Fibroblast of gingiva (primary cell): ENCODE measurements at regions not wholly inside any gene's neighbourhood (a gene's known extent, or its start where the extent isn't known, plus 50 kb on each side); places are given as distances from the start of the nearest gene placed in this dataset.
A peak's percentile ranks its signal among the peaks of the same experiment; 100 is the strongest.

ENCODE experiments used
- DNase-seq: peaks from one replicate; pipeline ENCODE4 v3.0.0-alpha.2; 2011; ENCODE audit warnings: low read depth

DNA sequence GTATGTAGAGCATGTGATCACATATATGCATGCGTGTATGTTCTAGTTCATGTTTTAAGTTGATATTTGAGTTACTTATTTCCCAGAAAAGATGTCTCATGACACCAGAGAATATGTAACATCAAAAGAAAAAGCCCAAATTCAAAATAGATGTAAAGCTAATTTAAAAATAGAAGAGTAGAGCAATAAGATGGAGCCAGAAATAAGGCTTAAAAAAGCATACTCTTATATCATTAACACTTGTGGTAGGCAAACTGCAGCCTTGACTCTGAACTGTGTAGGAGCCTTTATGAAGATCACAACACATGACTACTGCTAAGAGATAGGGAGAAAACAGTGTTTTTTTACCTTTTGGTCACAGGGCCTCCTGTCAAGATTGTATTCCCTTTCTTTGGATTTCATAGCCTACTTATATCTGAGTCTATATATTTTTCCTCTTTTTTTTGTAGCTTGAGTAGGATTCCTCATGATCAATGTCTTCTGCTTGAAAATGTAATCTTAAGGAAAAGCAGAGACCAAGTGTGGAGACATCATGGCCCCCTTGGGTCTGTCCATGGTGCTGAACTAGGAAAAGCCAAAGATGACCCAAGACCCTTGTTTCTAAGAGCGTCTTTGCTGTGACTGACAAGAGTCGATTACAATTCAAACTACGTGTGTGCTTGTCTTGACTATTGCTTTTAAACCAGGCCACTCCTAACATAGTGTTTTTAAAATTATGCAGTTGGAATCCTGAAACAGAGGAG, 390.4 kb downstream of the SHISA9 start:
- no peak for DNase-seq

DNA sequence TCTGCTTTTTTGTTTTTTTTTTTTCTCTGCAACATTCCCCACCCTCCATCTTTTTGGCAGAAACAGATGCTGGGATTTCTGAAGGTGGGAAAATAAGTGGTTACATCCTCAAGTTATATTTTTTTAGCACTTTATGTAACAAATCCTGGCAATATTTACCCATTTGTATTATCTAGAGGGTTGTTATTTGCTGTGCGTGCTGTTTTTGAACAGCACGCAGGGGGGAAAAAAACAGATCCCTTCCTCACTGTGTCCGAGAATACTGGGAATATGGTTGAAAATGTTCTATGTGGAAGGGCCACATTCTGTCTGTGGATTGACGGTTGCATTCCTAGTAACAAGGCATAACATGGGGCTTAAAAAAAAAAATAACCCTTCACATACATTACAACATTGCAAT, 394.8 kb downstream of the SHISA9 start:
- no peak for DNase-seq

DNA sequence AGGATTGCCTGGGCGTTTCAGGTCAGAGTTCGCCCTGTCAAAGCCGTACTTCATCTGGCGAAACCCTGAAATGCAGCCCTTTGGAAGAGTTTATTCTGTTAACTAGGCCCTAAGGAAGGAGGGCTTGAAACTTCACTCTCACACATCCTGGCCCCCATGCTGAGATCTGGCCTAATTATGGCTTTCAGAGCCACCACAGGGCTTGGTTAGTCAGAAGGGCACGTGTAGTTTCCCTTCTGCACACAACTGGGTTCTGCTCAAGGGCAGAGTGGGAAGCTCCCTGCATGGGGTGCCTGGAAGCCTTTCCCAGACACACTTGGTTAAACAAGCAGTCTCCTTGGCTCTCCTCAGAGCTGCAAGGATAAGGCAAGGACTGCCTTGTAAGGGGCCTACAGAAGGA, 397.3 kb downstream of the SHISA9 start:
- no peak for DNase-seq

DNA sequence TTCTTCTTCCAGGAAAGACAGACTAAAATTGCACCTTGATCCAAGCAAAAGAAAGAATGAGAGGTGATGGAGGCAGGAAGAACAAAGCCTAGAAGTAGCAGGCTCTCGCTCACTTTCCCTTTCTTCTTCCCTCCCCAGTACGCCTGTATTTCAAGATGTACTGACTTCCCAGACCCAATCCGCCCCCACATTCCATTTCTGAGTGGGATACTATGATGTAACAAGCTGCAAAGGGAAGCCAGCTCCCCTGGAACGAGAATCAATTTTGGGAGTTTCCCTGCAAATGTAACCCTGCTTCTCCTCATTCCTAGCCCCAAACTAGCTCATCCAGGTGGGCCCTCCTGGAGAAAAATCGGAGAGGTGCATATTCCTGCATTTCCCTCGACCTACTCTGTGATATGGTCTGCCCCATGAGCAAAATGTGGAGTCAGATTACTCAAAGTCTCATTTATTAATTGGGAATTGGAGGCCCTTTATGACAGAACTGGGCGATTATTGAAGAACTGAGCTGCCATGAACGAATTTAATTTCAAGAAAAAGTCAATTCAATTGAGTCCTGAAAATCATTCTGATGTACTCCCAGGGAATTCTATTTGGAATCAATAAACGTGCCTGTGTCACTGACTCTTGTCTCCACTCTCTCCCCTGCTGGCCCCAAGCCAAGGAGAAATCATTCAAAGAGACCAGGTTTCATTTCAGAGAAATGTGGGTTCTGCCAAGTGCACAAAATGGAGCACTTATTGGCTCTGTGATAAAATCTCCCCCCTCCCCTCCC, 398.9 kb downstream of the SHISA9 start:
- no peak for DNase-seq

DNA sequence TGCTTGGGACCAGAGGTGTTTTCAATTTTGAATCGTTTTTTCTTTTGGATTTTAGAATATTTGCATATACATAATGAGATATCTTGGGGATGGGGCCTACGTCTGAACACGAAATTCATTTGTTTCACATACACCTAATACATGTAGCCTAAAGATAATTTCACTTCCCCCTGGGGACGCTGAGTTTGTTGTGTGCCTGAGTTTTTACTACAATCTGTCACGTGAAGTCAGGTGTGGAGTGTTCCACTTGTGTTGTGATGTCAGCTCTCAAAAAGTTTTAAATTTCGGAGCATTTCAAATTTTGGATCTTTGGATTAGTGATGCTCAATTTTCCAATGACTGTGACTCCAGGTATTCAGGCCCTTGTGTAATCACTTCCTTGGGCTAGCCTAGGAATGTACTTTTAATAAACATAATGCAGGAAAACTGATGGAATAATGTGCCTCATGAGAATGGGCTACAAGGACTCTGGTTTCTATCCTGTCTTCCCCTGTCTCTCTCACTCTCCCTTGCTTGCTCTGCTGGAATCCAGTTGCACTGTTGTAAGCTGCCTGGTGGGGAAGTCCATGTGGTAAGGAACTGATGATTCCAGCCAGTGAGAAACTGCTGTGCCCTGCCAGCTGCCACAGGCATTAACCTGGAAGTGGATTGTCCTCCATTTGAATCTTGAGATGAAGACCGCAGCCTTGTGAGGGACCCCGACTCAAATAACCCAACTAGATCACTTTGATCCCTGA, 403.8 kb downstream of the SHISA9 start:
- DNase-seq = no peak

DNA sequence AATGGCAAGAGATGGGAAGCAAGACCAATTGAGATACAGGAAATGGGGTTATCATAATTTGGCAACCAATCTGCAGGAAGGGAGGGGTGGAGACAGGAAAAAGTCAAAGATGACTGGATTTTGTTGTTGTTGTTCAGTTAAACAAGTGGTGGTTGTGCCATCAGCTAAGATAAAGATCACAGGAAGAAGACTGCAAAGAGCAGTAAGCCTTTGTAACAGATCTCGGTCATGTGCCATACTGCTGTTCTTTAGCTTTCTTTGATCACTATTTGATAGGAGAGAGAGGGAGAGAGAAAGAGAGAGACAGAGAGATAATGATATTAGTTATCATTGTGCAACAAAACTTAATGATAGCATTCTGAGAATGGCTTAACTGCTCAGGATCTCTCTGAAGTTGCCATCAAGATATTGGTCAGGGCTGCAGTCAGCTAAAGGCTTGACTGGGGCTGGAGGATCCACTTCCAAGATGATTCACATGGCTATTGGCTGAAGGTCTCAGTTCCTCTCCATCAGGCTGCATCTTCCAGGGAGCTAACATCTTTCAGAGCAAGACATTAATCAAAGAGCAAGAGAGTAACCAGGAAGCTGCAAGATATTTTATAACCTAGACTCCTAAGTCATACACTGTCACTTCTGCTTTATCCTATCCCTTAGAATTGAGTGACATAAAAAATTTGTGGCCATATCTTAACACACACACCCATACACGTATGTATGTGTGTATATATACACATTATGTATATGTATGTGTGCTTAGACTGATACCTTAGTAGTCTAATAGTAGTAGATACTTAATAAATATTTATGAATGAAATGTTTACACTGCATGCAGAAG, 405.0 kb downstream of the SHISA9 start:
- no peak for DNase-seq

DNA sequence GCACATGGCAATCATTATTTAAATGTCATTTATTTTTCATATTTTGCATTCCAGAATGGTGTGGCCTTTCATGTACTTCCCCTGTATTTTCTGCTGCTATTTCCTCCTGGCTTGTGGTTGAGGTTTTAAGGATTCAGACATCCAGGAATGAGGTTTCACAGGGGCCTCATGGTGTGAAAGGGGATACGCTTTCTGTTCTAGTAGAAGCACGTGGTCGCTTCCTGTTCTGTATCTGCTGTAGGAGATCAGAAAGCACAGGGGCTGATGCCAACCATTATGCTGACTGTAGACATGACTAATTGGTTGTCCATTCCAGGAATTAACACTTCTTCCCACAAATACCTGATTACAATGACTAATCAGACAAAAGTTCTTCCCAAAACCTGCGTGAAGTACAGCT, 405.9 kb downstream of the SHISA9 start:
- DNase-seq = peak; percentile 2

DNA sequence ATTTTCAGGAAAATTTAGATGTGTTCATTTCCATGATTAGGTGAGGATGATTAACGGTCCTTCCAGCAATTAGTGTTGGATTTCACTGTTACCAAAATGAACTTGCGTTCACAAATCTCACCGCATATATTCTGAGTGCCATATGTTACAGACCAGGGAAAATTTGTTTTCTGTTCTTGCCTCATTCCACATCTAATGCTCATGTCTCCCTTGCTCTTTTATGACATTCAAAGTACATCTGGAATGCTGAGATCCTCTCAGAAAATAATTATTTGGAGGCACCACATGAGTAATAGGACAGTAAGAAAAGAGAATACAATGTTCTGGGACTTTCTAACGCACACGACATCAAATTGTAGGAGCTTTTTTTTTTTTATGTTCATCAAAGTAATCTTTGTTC, 406.5 kb downstream of the SHISA9 start:
- no peak for DNase-seq

DNA sequence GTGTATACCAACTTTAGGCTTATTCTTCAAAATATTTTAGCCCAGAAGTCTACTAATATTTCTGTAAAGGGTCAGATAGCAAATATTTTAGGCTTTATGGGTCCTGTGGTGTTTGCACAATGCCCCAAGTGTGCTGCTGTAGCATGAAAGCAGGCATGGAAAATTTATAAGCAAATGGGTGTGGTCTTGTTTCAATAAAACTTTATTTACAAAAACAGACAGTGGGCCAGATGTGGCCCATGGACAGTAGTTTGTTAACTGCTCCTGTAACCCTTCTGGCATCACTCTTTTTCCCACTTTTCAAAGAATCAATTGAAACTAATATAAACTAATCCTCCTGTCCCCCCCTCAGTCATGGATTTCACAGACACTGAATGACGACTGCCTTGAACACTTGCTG, 410.7 kb downstream of the SHISA9 start:
- DNase-seq = no peak

DNA sequence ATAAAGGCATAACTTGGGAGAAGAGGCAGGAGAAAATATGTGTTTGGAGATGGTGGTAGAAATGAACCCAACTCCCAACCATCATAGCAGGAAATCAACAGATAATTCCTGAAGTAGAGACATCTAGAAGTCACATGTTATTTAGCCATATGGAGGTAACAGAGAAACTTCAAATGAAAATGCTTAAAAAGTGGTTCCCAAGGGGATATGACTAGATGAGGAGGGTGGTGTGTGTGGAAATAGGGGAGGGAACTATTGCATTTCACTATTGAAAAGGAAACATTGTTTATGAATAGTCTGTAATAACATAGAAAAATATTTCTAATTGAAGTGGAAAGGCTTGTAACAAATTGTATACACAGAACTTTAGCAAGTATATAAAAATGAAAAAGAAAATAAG, 412.0 kb downstream of the SHISA9 start:
- DNase-seq = no peak

DNA sequence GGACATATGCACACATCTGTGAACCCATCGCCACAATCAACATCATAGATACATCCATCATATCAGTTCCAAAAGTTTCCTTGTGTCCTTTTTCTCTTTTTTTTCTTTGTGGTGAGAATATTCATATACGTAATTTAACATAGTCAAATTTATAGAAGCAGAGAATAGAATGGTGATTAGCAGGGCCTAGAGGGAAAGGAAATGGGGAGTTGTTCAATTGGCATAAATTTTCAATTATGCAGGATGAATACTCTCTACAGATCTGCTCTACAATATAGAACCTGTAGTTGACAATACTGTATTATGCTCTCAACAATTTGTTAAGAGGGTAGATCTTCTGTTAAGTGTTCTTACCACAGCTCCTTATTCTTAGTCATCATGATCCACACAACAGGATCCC, 413.2 kb downstream of the SHISA9 start:
- DNase-seq = no peak

DNA sequence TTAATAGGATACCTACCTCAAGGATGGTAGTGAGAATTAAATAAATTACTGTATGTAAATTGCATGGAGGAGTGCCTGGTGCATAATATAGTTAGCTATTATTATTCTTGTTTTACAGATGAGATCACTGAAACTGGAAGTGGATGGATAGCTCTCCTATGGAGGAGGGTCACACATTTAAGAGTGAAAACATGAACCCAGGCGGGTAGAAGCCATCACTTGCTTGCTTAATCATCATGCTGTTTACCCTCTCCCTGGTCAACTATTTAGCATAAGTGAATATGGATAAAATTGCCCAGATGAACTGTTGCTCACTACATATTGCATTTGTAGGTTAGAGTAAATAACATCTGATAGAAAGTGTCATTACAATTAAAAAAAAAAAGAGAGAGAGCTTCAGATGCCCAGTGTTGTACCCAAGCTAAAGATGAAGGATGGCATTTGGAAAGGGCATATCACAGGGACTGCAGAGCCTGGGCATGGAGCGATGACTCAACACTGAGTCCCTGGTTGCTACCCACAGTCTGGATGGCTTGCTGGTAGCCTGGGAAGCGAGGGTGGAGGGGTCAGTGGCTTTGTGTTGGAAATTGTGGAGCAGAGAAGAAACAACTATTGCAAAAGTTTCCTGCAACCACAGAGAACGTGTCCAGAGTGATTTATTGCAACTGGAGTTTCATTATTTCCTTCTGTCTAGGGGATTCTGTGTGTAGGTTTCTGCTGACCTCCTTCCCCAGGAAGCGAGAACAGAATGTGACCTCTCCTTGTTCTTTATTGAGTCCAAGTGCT, 414.4 kb downstream of the SHISA9 start:
- peak; percentile 2 for DNase-seq

DNA sequence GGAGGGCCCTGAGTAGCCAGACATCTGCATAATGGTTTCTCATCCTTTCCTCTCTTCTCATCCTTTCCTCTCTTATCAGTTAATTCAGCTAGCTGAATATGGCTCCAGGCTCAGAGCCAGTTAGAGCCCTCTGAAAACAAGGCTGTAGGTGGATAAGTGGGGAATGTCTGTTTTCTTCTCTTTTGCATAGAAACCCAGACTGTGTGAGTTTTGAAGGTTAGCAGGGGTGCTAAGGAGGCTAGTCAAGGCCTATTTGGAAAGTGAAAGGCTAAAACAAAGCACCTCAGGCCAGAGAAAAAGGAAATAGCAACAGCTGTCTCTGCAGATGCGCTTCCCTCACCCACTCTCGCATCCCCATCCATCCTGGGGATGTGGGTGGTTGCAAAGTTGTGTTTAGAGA, 420.9 kb downstream of the SHISA9 start:
- no peak for DNase-seq

DNA sequence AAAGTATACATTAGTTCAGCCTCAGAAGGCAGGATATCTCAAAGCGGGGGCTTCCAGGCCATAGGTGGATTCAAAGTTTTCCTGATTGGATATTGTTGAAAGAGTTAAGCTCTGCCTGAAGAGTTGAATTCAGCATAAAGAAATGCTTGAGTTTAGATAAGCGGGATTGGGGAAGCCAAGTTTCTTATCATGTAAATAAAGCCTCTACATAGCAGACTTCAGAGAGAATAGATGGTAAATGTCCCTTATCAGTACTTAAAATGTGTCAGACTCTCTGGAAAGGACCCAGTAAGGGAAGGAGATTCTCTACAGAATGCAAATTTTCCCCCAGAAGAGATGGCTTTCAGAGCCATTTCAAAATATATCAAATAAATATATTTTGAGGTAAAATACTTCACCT, 423.5 kb downstream of the SHISA9 start:
- no peak for DNase-seq

DNA sequence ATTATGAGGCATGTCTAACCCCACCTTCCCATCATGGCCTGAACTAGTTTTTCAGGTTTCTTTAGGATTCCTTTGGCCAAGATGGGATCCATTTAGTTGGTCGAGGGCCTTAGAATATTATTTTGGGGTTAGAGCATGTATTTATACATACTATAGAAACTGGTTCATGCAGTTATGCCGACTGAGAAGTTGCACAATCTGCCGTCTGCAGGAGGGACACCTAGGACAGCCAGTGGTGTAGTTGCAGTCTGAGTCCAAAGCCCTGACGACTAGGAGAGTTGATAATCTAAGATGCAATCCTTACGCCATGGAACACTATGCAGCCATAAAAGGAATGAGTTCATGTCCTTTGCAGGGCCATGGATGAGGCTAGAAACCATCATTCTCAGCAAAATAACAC, 424.0 kb downstream of the SHISA9 start:
- DNase-seq = no peak

DNA sequence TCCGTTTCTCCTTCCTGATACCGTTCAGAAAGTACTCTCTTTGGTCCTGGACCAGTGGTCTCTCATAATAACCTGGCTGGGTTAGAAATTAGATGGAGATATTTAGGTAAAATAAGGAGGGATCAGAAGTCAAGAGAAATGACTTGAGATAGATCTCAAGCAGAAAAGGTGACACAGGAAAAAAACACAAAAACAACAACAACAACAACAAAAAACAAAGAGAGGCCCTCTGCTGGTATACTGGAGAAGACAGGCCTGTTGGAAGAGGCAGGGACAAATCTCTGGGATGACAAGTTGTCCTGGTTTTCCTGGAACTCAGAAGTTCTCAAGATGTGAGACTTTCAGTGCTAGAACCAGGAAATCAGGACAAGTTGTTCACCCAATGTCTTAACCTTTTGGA, 430.5 kb downstream of the SHISA9 start:
- DNase-seq = no peak

DNA sequence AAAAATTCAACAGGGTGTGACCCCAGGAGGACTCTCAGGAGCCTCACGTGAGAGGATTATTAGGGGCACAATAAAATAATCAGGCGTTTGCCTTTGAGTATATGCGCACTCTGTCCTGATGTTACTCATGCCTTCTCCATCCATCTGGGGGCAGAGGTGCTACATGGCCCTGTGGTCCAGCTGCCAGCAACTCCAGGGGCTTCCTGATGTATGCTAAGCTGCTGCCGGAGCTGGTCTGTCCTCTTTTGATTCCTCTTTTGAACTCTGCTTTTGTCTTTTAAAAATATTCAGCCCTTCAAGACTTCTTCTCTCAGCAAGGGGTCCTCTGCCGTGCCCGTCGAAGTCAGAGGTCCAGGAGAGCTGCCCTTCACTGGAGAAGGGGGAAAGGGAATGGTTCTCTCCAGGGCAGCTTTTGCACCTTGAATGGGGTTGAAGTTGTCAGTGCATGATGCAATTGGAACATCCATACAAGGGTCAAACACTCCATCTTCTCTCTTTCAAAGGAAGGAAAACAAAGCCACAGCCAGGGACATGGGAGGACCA, 431.4 kb downstream of the SHISA9 start:
- DNase-seq = no peak

DNA sequence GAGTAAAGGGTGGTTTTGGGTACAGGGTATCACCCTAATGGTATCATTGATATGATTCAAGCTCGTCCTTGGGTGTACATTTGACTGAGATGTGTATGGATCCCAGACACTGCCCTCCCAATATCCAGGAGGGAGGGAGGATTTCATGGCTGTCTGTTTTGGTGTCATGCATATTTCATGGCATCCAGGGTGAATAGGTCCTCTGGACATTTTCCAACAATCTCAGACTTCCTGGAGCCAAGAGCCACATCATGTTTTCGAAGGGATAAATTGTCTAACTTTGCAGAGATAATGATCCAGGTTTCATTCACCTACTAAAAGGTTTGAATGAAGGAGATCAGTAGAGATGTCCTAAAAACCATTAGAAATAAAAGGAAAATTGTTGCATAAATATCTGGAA, 431.9 kb downstream of the SHISA9 start:
- no peak for DNase-seq

DNA sequence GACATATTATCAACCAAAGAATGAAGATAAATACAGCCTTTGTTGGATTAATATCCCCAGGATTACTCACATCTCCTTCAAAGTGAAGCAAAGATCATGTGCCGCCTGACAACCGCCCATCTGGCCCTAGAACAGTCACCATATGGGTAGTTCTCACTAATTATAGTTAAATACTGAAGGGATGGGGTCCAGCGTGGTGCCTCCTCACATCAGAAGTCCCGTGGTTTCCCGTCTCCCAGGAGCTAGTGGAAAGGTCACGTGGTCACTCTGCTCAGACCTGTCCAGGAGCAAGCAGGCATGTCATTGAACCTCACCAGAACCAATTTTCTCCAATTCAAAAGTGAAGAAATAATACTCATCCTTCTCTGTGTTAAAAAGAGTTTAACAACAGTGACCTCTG, 434.5 kb downstream of the SHISA9 start:
- no peak for DNase-seq

DNA sequence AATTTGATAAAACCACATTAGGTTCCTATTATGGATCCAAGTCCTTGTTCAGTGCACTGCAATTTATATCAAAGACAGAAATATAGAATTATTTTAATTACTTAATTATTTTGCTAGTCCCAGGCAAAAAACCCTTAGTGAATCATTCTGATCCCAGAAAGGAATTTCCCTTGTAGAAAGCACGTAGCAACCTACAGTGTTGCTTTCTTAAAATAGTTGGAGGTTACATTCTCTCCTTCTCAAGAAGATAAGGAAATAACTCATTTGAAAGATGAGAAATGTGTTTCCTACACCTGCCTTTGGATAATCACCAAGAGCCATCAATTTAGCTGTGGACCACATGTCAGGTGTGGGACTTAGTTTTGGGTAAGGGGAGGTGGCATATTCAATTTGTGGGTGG, 434.9 kb downstream of the SHISA9 start:
- DNase-seq = no peak
